Karpas-422 (cell line): ENCODE measurements at regions not wholly inside any gene's neighbourhood (a gene's known extent, or its start where the extent isn't known, plus 50 kb on each side); places are given as distances from the start of the nearest gene placed in this dataset.
"Not testable (repeated sequence)": the region's sequence is repeated elsewhere in the genome, so short reads cannot be mapped to it uniquely, and the experiment has no call there.

Experiments
- DNase-seq: peaks from one replicate; pipeline ENCODE4 v3.0.0-alpha.2; 2015
- H2AFZ ChIP-seq: fragments of 200-600 bp; sonication (generic); 2 replicates; pipeline ENCODE4 v1.6.1; 2014; ENCODE audit warnings: antibody characterized with exemption, low read length, mixed read lengths
- H3K27ac ChIP-seq: fragments of 200-600 bp; sonication (generic); 2 replicates; pipeline ENCODE4 v1.5.1; 2014; ENCODE audit warnings: mild to moderate bottlenecking, low read length, moderate library complexity
- H3K27me3 ChIP-seq: fragments of 200-600 bp; sonication (generic); 2 replicates; pipeline ENCODE4 v1.6.1; 2014; ENCODE audit warnings: low read length, mixed read lengths
- H3K36me3 ChIP-seq: fragments of 200-600 bp; sonication (generic); 2 replicates; pipeline ENCODE4 v1.6.1; 2014; ENCODE audit warnings: low read length, mixed read lengths; ENCODE audit not compliant: insufficient read depth
- H3K4me1 ChIP-seq: fragments of 200-600 bp; sonication (generic); 2 replicates; pipeline ENCODE4 v1.6.1; 2014; ENCODE audit warnings: mild to moderate bottlenecking, low read length, mixed read lengths
- H3K4me2 ChIP-seq: fragments of 200-600 bp; sonication (generic); 2 replicates; pipeline ENCODE4 v1.6.1; 2014; ENCODE audit warnings: low read length, low read depth, mild to moderate bottlenecking; ENCODE audit not compliant: poor library complexity, severe bottlenecking
- H3K4me3 ChIP-seq: fragments of 200-600 bp; sonication (generic); 2 replicates; pipeline ENCODE4 v1.5.1; 2014; ENCODE audit warnings: mild to moderate bottlenecking, antibody characterized with exemption, low read length, mixed read lengths
- H3K79me2 ChIP-seq: fragments of 200-600 bp; sonication (generic); 2 replicates; pipeline ENCODE4 v1.6.1; 2014; ENCODE audit warnings: mild to moderate bottlenecking, low read length, mixed read lengths
- H3K9ac ChIP-seq: fragments of 200-600 bp; sonication (generic); 2 replicates; pipeline ENCODE4 v1.6.0; 2014; ENCODE audit warnings: low read length
- H3K9me2 ChIP-seq: fragments of 200-600 bp; sonication (generic), shearing (Covaris generic); replicated peaks from 2 replicates; pipeline ENCODE4 v1.6.0; 2014; ENCODE audit warnings: mild to moderate bottlenecking, low read length, moderate library complexity; ENCODE audit not compliant: insufficient read depth
- H3K9me3 ChIP-seq: fragments of 300-700, 200-600 bp; sonication (generic); 2 replicates; pipeline ENCODE4 v1.6.1; 2014; ENCODE audit warnings: low read length, mixed read lengths
- H4K20me1 ChIP-seq: fragments of 200-600 bp; sonication (generic); 2 replicates; pipeline ENCODE4 v1.6.1; 2014; ENCODE audit warnings: mild to moderate bottlenecking, antibody characterized with exemption, low read length, low read depth; ENCODE audit not compliant: insufficient read depth

DNA sequence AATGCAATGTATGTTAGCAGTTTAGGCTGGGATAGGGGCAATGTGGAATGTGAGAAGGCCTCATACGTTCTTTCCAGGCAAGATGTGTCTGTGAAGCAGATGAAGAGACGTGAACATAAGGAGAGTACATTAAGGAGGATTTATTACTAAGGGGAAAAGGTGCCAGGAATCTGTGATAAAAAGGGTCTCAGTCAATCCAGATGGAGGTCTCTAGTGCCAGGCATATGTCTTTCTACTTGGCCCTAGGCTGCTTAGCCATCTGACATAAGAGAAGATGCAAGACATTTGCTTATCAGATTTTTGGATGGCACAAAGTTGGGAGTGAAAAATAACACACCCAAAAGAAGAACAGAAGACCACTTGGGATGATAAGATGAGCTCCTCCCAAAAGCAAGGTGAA lies 93.0 kb upstream of the PRKG2 start:
- Histone ChIP-seq H3K36me3 (no peaks in the 10 kb centered on the region), H3K4me2 (no peak overlapping the region), H3K9ac (no peak overlapping the region), H3K4me1 (no peaks in the 10 kb centered on the region), H3K4me3 (no peak overlapping the region), H3K27ac (no peak overlapping the region), H3K79me2 (no peaks in the 10 kb centered on the region), H3K9me2 (no peaks in the 10 kb centered on the region), H2AFZ (no peak overlapping the region), H3K27me3 (no peaks in the 10 kb centered on the region), H3K9me3 (no peaks in the 10 kb centered on the region), H4K20me1 (no peaks in the 10 kb centered on the region)
- DNase-seq = no peak

DNA sequence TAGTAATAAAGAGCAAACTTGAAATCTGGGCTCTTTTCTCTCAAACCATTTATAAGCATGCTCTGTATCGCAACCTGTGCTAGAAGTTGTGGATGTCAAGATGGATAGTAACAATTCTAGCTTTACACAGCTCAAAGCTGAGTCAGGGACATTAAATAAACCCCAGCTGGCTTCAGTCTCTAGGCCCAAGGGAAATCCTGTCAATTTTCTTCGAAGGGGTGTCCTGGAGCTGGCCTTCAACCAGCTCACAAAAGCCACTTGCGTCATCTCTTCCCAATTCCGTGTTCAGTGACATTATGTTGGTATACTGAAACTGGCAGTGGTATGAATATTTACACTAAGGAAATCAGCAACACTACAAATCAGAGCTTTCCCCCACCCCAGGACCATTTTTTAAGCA lies 89.8 kb upstream of the PRKG2 start:
- Histone ChIP-seq H3K9ac (no peak overlapping the region), H2AFZ (no peak overlapping the region), H3K27ac (no peak overlapping the region), H3K27me3 (no peaks in the 10 kb centered on the region), H3K9me3 (no peaks in the 10 kb centered on the region), H3K4me3 (no peak overlapping the region), H3K4me2 (no peak overlapping the region), H3K79me2 (no peaks in the 10 kb centered on the region), H4K20me1 (no peaks in the 10 kb centered on the region), H3K36me3 (no peaks in the 10 kb centered on the region), H3K9me2 (no peaks in the 10 kb centered on the region), H3K4me1 (no peaks in the 10 kb centered on the region)
- DNase-seq = no peak

GRCh38 chr4:81300352-81300751 lies 85.3 kb upstream of the PRKG2 start:
- not testable (repeated sequence) for H3K4me1 ChIP-seq, H3K27me3 ChIP-seq

GRCh38 chr4:81290813-81291212 lies 75.8 kb upstream of the PRKG2 start:
- no peak for DNase-seq
- H3K79me2 ChIP-seq = no peaks in the 10 kb centered on the region
- no peak overlapping the region for H3K4me2 ChIP-seq
- no peaks in the 10 kb centered on the region for H3K36me3 ChIP-seq
- H3K4me1 ChIP-seq = no peaks in the 10 kb centered on the region
- no peak overlapping the region for H2AFZ ChIP-seq
- no peak overlapping the region for H3K4me3 ChIP-seq
- no peaks in the 10 kb centered on the region for H3K9me2 ChIP-seq
- H4K20me1 ChIP-seq = no peaks in the 10 kb centered on the region
- H3K27ac ChIP-seq = no peak overlapping the region
- H3K9ac ChIP-seq = no peak overlapping the region
- no peaks in the 10 kb centered on the region for H3K9me3 ChIP-seq
- no peaks in the 10 kb centered on the region for H3K27me3 ChIP-seq

More at GRCh38 chr4:81300352-81300751, 85.3 kb upstream of the PRKG2 start:
- not testable (repeated sequence) for DNase-seq, H2AFZ ChIP-seq, H3K79me2 ChIP-seq, H3K4me2 ChIP-seq, H4K20me1 ChIP-seq, H3K9me2 ChIP-seq, H3K4me3 ChIP-seq, H3K9ac ChIP-seq, H3K9me3 ChIP-seq, H3K36me3 ChIP-seq, H3K27ac ChIP-seq

DNA sequence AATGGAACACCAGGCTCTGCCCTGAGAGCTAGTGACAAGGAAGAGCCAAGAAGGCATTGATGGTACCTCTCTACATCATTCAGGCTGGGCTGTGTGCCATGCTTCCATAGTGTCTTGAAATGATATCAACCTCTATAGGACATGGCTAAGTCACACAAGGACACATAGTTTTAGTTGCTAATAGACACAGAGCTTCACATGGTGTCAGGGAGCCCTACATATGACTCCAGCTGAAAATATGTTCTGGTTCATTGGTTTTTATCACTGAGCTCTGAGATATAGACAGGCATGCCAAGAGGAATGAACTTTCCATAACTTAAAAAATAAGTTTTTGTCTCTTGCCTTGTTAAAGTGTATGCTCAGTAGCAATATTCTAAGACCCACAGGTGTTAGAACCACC lies 72.1 kb upstream of the PRKG2 start:
- H3K79me2 ChIP-seq = no peaks in the 10 kb centered on the region
- no peaks in the 10 kb centered on the region for H3K27me3 ChIP-seq
- H3K4me3 ChIP-seq = no peak overlapping the region
- H3K9me2 ChIP-seq = no peaks in the 10 kb centered on the region
- no peaks in the 10 kb centered on the region for H3K4me1 ChIP-seq
- no peak overlapping the region for H3K27ac ChIP-seq
- H4K20me1 ChIP-seq = no peaks in the 10 kb centered on the region
- no peaks in the 10 kb centered on the region for H3K9me3 ChIP-seq
- H3K36me3 ChIP-seq = no peaks in the 10 kb centered on the region
- no peak overlapping the region for H3K9ac ChIP-seq
- DNase-seq = no peak
- no peak overlapping the region for H2AFZ ChIP-seq
- H3K4me2 ChIP-seq = no peak overlapping the region

GRCh38 chr4:81282131-81282530 lies 67.1 kb upstream of the PRKG2 start:
- DNase-seq = no peak
- Histone ChIP-seq H4K20me1 (no peaks in the 10 kb centered on the region), H3K9me2 (no peaks in the 10 kb centered on the region), H3K27ac (no peak overlapping the region), H3K27me3 (no peaks in the 10 kb centered on the region), H3K9ac (no peak overlapping the region), H3K36me3 (no peaks in the 10 kb centered on the region), H3K4me1 (no peaks in the 10 kb centered on the region), H3K4me2 (no peak overlapping the region), H3K4me3 (no peak overlapping the region), H3K9me3 (no peaks in the 10 kb centered on the region), H3K79me2 (no peaks in the 10 kb centered on the region), H2AFZ (no peak overlapping the region)

DNA sequence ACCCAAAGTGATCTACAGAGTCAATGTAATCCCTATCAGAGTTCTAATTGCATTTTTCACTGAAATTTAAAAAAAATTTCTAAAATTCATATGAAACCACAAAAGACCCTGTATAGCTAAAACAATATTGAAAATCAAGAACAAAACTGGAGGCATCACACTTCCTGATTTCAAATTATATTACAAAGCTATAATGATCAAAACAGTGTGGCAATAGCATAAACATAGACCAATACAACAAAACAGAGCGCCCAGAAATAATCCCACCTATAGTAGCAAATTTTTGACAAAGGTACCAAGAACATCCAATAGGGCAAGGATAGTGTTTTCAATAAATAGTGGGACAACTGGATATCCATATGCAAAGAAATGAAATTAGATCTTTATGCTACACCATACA lies 59.4 kb upstream of the PRKG2 start:
- Histone ChIP-seq H3K4me3 (no peak overlapping the region), H3K9ac (no peak overlapping the region), H3K9me3 (no peaks in the 10 kb centered on the region), H3K36me3 (no peaks in the 10 kb centered on the region), H3K27me3 (no peaks in the 10 kb centered on the region), H4K20me1 (no peaks in the 10 kb centered on the region), H2AFZ (no peak overlapping the region), H3K27ac (no peak overlapping the region), H3K4me1 (no peaks in the 10 kb centered on the region), H3K9me2 (no peaks in the 10 kb centered on the region), H3K4me2 (no peak overlapping the region), H3K79me2 (no peaks in the 10 kb centered on the region)
- no peak for DNase-seq

DNA sequence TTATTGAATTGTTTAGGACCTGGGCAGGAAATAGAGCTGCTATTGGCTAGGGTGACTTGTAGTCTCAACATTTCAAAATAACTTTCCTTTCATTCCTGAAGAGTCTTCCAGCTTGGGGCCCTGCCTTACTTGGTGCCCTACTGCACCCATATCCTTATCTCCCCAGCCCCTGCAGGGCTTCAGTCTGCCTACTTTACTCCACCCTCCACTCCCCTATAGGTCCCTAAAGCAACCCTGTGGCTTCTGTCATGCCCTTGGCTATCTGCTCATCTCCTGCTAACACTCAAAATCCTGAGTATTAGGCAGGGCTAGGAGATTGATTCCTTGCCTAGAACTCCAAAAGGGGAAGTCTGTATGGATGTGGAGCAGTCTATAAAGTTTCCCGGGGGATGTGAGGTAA lies 57.6 kb upstream of the PRKG2 start:
- H3K36me3 ChIP-seq = no peaks in the 10 kb centered on the region
- H3K4me1 ChIP-seq = no peaks in the 10 kb centered on the region
- no peaks in the 10 kb centered on the region for H3K9me2 ChIP-seq
- no peak overlapping the region for H3K9ac ChIP-seq
- no peaks in the 10 kb centered on the region for H3K79me2 ChIP-seq
- no peak for DNase-seq
- H3K9me3 ChIP-seq = no peaks in the 10 kb centered on the region
- no peak overlapping the region for H2AFZ ChIP-seq
- H3K27me3 ChIP-seq = no peaks in the 10 kb centered on the region
- no peak overlapping the region for H3K4me2 ChIP-seq
- no peaks in the 10 kb centered on the region for H4K20me1 ChIP-seq
- no peak overlapping the region for H3K27ac ChIP-seq
- H3K4me3 ChIP-seq = no peak overlapping the region
